Erythroblast (primary cell): ENCODE measurements at regions not wholly inside any gene's neighbourhood (a gene's known extent, or its start where the extent isn't known, plus 50 kb on each side); places are given as distances from the start of the nearest gene placed in this dataset.

Source experiments
- GATA1 ChIP-seq: IDR thresholded peaks from 2 replicates; pipeline ENCODE4 v1.6.1; 2011; ENCODE audit warnings: low read depth, mild to moderate bottlenecking, control low read depth, low read length, moderate library complexity
- POLR2A ChIP-seq: IDR thresholded peaks from 2 replicates; pipeline ENCODE4 v1.6.1; 2011; ENCODE audit warnings: mild to moderate bottlenecking, low read length

- TF ChIP-seq POLR2A (no peak), GATA1 (no peak)
These were observed 503.2 kb downstream of the OTOL1 start for GRCh38 chr3:161999846-162000245.
